H1 (cell line): ENCODE measurements at regions not wholly inside any gene's neighbourhood (a gene's known extent, or its start where the extent isn't known, plus 50 kb on each side); places are given as distances from the start of the nearest gene placed in this dataset.

Source experiments
- CTCF ChIA-PET: fragments of 300-600 bp; sonication (Branson Sonifier 250); formaldehyde crosslinking; loops from one replicate; lab custom pipeline; 2021; ENCODE audit not compliant: partially characterized antibody; lab: Charles Lee
- POLR2A ChIA-PET: fragments of 300-600 bp; sonication (Branson Sonifier 250); formaldehyde crosslinking; loops from one replicate; lab custom pipeline; 2021; ENCODE audit warnings: inconsistent platforms; ENCODE audit not compliant: partially characterized antibody; lab: Charles Lee
- DNase-seq, 2 experiments: peaks; one replicate each; pipeline versions ENCODE4 v3.0.0 to v3.0.0-alpha.2; 2010 to 2022; ENCODE audit warnings: low spot score in 2 of 2, low read depth in 1 of 2, mixed read lengths in 1 of 2
- FAIRE-seq: peaks from 2 replicates; lab custom pipeline; 2011; peaks lifted over from hg19 to GRCh38; lab: Jason Lieb, UNC
- H2AFZ ChIP-seq: 2 replicates; pipeline ENCODE4 v1.8.1; 2012; ENCODE audit warnings: low read length, inconsistent platforms
- H2AK5ac ChIP-seq: 2 replicates; pipeline ENCODE4 v1.6.1; 2013; ENCODE audit warnings: low read depth, low read length
- H2BK120ac ChIP-seq: replicated peaks from 2 replicates; pipeline ENCODE3; 2013; ENCODE audit warnings: low read depth, low read length, inconsistent platforms
- H2BK12ac ChIP-seq: 2 replicates; pipeline ENCODE4 v1.6.1; 2013; ENCODE audit warnings: low read depth, low read length
- H2BK15ac ChIP-seq: 2 replicates; pipeline ENCODE4 v1.6.1; 2013; ENCODE audit warnings: low read length
- H2BK20ac ChIP-seq: 2 replicates; pipeline ENCODE4 v1.6.1; 2013; ENCODE audit warnings: low read length
- H2BK5ac ChIP-seq: 2 replicates; pipeline ENCODE4 v1.6.1; 2013; ENCODE audit warnings: low read depth, low read length
- H3K14ac ChIP-seq: 2 replicates; pipeline ENCODE4 v1.6.1; 2013; ENCODE audit warnings: inconsistent platforms; ENCODE audit not compliant: insufficient read length
- H3K18ac ChIP-seq: 2 replicates; pipeline ENCODE4 v1.6.1; 2013; ENCODE audit warnings: low read length; ENCODE audit errors: extremely low read depth
- H3K23ac ChIP-seq: 2 replicates; pipeline ENCODE4 v1.6.1; 2013; ENCODE audit warnings: inconsistent platforms; ENCODE audit not compliant: insufficient read length
- H3K23me2 ChIP-seq: 2 replicates; pipeline ENCODE4 v1.6.1; 2013; ENCODE audit warnings: low read depth, low read length
- H3K27ac ChIP-seq: 2 replicates; pipeline ENCODE4 v1.6.1; 2011; ENCODE audit warnings: low read depth, low read length, inconsistent platforms
- H3K27me3 ChIP-seq, 4 experiments: replicated peaks in 1 of 4; 1 replicate in 1 of 4; 2 replicates in 3 of 4; pipeline versions ENCODE4 v1.6.1 to v1.8.1; 2011 to 2013; ENCODE audit warnings: low read length in 3 of 4, mild to moderate bottlenecking in 3 of 4, inconsistent platforms in 2 of 4, mixed read lengths in 2 of 4, moderate library complexity in 1 of 4; ENCODE audit not compliant: control insufficient read depth in 3 of 4, insufficient read depth in 3 of 4; ENCODE audit errors: extremely low read depth in 1 of 4
- H3K36me3 ChIP-seq, 4 experiments: 2 replicates each; pipeline versions ENCODE4 v1.6.1 to v1.8.1; 2011 to 2013; ENCODE audit warnings: mild to moderate bottlenecking in 4 of 4, low read length in 3 of 4, moderate library complexity in 2 of 4, control low read depth in 1 of 4, inconsistent platforms in 1 of 4; ENCODE audit not compliant: insufficient read depth in 4 of 4, control insufficient read depth in 2 of 4
- H3K4ac ChIP-seq: replicated peaks from 2 replicates; pipeline ENCODE3; 2013; ENCODE audit warnings: low read length, low read depth, mixed read lengths, inconsistent platforms; ENCODE audit not compliant: insufficient read length
- H3K4me1 ChIP-seq, 4 experiments: replicated peaks in 1 of 4; 1 replicate in 1 of 4; 2 replicates in 3 of 4; pipeline versions ENCODE4 v1.6.1 to v1.8.1; 2011 to 2013; ENCODE audit warnings: low read length in 3 of 4, inconsistent platforms in 2 of 4, mixed read lengths in 1 of 4; ENCODE audit not compliant: insufficient read depth in 4 of 4, control insufficient read depth in 3 of 4
- H3K4me2 ChIP-seq, 2 experiments: 2 replicates each; pipeline versions ENCODE4 v1.6.1 to v1.8.1; 2011 to 2013; ENCODE audit warnings: low read depth in 2 of 2, low read length in 2 of 2, control low read depth in 1 of 2, inconsistent platforms in 1 of 2, mild to moderate bottlenecking in 1 of 2; ENCODE audit not compliant: insufficient read depth in 1 of 2
- H3K4me3 ChIP-seq, 4 experiments: fragments of 200-600, 300-600 bp in 1 of 4; sonication (generic), shearing (Covaris generic), sonication (Bioruptor Twin) in 1 of 4; 2 replicates each; pipeline versions ENCODE4 v1.5.1 to v1.8.1; 2011 to 2016; ENCODE audit warnings: low read length in 4 of 4, low read depth in 3 of 4, control low read depth in 2 of 4, inconsistent platforms in 2 of 4, mild to moderate bottlenecking in 2 of 4, mixed read lengths in 1 of 4, moderate library complexity in 1 of 4; ENCODE audit not compliant: insufficient read depth in 2 of 4; ENCODE audit errors: extremely low read depth in 1 of 4
- H3K56ac ChIP-seq: replicated peaks from 2 replicates; pipeline ENCODE3; 2013; ENCODE audit warnings: low read depth, mild to moderate bottlenecking, mixed read lengths, low read length, inconsistent platforms; ENCODE audit not compliant: insufficient read length
- H3K79me1 ChIP-seq: 2 replicates; pipeline ENCODE4 v1.6.1; 2013; ENCODE audit warnings: low read depth, low read length, control low read depth
- H3K79me2 ChIP-seq, 2 experiments: 2 replicates each; pipeline versions ENCODE4 v1.6.1 to v1.8.1; 2012 to 2013; ENCODE audit warnings: low read length in 2 of 2, mild to moderate bottlenecking in 2 of 2, inconsistent platforms in 1 of 2; ENCODE audit not compliant: insufficient read depth in 2 of 2, control insufficient read depth in 1 of 2
- H3K9ac ChIP-seq, 4 experiments: replicated peaks in 1 of 4; 1 replicate in 1 of 4; 2 replicates in 3 of 4; pipeline versions ENCODE4 v1.6.1 to v1.8.1; 2011 to 2013; ENCODE audit warnings: low read depth in 3 of 4, low read length in 3 of 4, control low read depth in 2 of 4, mild to moderate bottlenecking in 2 of 4, moderate library complexity in 2 of 4, inconsistent platforms in 1 of 4; ENCODE audit errors: extremely low read depth in 1 of 4
- H3K9me3 ChIP-seq, 2 experiments: 2 replicates each; pipeline versions ENCODE4 v1.6.1 to v1.8.1; 2012 to 2013; ENCODE audit warnings: mild to moderate bottlenecking in 2 of 2, moderate library complexity in 2 of 2, control low read depth in 1 of 2, inconsistent platforms in 1 of 2, low read depth in 1 of 2, low read length in 1 of 2, mixed read lengths in 1 of 2; ENCODE audit not compliant: insufficient read depth in 2 of 2
- H4K20me1 ChIP-seq, 2 experiments: replicated peaks in 1 of 2; 2 replicates each; pipeline versions ENCODE3 to v1.8.1; 2011 to 2013; ENCODE audit warnings: inconsistent platforms in 2 of 2, low read length in 2 of 2, mild to moderate bottlenecking in 1 of 2; ENCODE audit not compliant: insufficient read depth in 2 of 2, control insufficient read depth in 1 of 2
- H4K5ac ChIP-seq: 2 replicates; pipeline ENCODE4 v1.6.1; 2013; ENCODE audit warnings: low read length, low read depth, mixed read lengths, inconsistent platforms; ENCODE audit not compliant: insufficient read length
- H4K8ac ChIP-seq: 2 replicates; pipeline ENCODE4 v1.8.0; 2013; ENCODE audit warnings: mild to moderate bottlenecking, moderate library complexity, low read length, inconsistent platforms; ENCODE audit not compliant: insufficient read depth; ENCODE audit errors: extremely low read depth
- H4K91ac ChIP-seq: replicated peaks from 2 replicates; pipeline ENCODE3; 2013; ENCODE audit warnings: low read length, mixed read lengths, inconsistent platforms; ENCODE audit not compliant: insufficient read length
- RBBP5 ChIP-seq: IDR thresholded peaks from 2 replicates; pipeline ENCODE4 v1.7.1; 2012; ENCODE audit warnings: low read depth, mild to moderate bottlenecking, inconsistent platforms, low read length, moderate library complexity, borderline replicate concordance
- whole genome bisulfite sequencing, 2 experiments: shearing (Covaris generic) in 1 of 2; methylation state at CpG; one replicate each; pipeline versions ENCODE4 v1.1.6 to v1.1.7; 2013 to 2015; ENCODE audit warnings: low lambda C conversion rate in 2 of 2, mixed read lengths in 2 of 2, inconsistent platforms in 1 of 2, low coverage in 1 of 2, missing lambda C conversion rate in 1 of 2; ENCODE audit not compliant: insufficient replicate concordance in 2 of 2, insufficient coverage in 1 of 2, insufficient read length in 1 of 2; ENCODE audit errors: extremely low coverage in 1 of 2, missing lambda C conversion rate in 1 of 2; 5-methylcytosine and 5-hydroxymethylcytosine counted together

GRCh38 chr4:22941688-22942375 is 249.1 kb downstream of the GBA3 start:
- H2BK5ac ChIP-seq: no peak overlapping the region
- H3K23me2 ChIP-seq: no peaks in the 10 kb centered on the region
- H3K79me2 ChIP-seq: no peaks in the 10 kb centered on the region
- no peak overlapping the region for H4K5ac ChIP-seq
- no peak overlapping the region for H3K4me3 ChIP-seq
- no peak overlapping the region for H3K27ac ChIP-seq
- DNase-seq (no peak), FAIRE-seq (no peak)
- no peak overlapping the region for H2BK12ac ChIP-seq
- POLR2A ChIA-PET: no interaction called here
- H2BK120ac ChIP-seq: no peak overlapping the region
- H2AFZ ChIP-seq: no peak overlapping the region
- no peak overlapping the region for H2BK15ac ChIP-seq
- no peaks in the 10 kb centered on the region for H3K79me1 ChIP-seq
- H2AK5ac ChIP-seq: no peak overlapping the region
- H3K36me3 ChIP-seq: no peaks in the 10 kb centered on the region
- H3K27me3 ChIP-seq: peaks cover 2 to 5% (median 4%) of the 10 kb centered on the region in 4 experiments; a peak in 5 of 7 replicates
- no peak overlapping the region for H3K18ac ChIP-seq
- no peak overlapping the region for H3K56ac ChIP-seq
- H2BK20ac ChIP-seq: no peak overlapping the region
- no peaks in the 10 kb centered on the region for H4K20me1 ChIP-seq
- no peak overlapping the region for H4K8ac ChIP-seq
- H3K4ac ChIP-seq: no peak overlapping the region
- no peak overlapping the region for H3K23ac ChIP-seq
- no peak overlapping the region for H3K14ac ChIP-seq
- H4K91ac ChIP-seq: no peak overlapping the region
- no peaks in the 10 kb centered on the region for H3K9me3 ChIP-seq
- TF ChIP-seq RBBP5: no peak
- H3K4me2 ChIP-seq: no peak overlapping the region
- H3K4me1 ChIP-seq: peaks cover 0 to 3% (median 0%) of the 10 kb centered on the region in 4 experiments; a peak in 1 of 7 replicates
- WGBS, 2 experiments: 84% methylated on average over 5 of the region's 5 CpGs; no CpG with 5 or more reads in 1 of the 2 experiments
- no peak overlapping the region for H3K9ac ChIP-seq
- CTCF ChIA-PET: interaction anchor here (1.2 to 1.4 kb wide), 2 partner anchors 9 to 28 kb away, joined by 3 read pairs; no protein-coding TSS in a partner anchor
